DMS153 treated with DMSO at 0.1 percent for 48 hours (cell line): ENCODE measurements at regions not wholly inside any gene's neighbourhood (a gene's known extent, or its start where the extent isn't known, plus 50 kb on each side); places are given as distances from the start of the nearest gene placed in this dataset.

Experiments
- DNase-seq: peaks from one replicate; lab custom pipeline; 2025; ENCODE audit not compliant: unreplicated experiment; lab: John Stamatoyannopoulos, UW

- no peak for DNase-seq
Observed at GRCh38 chr22:27110665-27111451, 453.5 kb downstream of the MIAT start.

GRCh38 chr22:27111796-27112672 is 454.6 kb downstream of the MIAT start:
- no peak for DNase-seq

GRCh38 chr22:27113211-27113635 is 455.8 kb downstream of the MIAT start:
- DNase-seq: no peak

GRCh38 chr22:27113641-27114040 is 456.3 kb downstream of the MIAT start:
- DNase-seq: no peak

- no peak for DNase-seq
Observed at GRCh38 chr22:27114186-27114585, 456.8 kb downstream of the MIAT start.

GRCh38 chr22:27115410-27115809 is 458.0 kb downstream of the MIAT start:
- no peak for DNase-seq

GRCh38 chr22:27115816-27116256 is 458.4 kb downstream of the MIAT start:
- DNase-seq: no peak

- DNase-seq: peak; percentile 29
Observed at GRCh38 chr22:27116312-27117086, 459.1 kb downstream of the MIAT start.

DNA sequence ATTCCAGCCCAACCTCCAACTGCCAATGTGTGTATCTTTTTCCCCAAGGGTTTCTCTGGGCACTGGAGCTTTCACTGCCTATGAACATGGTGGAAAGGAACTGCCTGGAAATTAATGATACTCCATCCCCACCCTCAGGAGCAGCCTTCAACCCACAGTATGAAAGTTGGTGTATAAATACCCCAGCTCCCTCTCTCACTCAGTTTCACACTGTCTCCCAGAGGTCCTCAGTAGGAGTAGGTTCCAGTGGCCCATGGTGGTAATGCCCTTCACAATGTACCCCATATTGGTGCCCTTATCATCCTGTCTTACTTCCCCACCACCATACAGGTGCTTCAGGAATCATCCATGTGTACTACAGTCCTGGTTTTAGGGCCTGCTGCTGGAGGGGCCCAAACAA is 462.6 kb downstream of the MIAT start:
- no peak for DNase-seq

DNA sequence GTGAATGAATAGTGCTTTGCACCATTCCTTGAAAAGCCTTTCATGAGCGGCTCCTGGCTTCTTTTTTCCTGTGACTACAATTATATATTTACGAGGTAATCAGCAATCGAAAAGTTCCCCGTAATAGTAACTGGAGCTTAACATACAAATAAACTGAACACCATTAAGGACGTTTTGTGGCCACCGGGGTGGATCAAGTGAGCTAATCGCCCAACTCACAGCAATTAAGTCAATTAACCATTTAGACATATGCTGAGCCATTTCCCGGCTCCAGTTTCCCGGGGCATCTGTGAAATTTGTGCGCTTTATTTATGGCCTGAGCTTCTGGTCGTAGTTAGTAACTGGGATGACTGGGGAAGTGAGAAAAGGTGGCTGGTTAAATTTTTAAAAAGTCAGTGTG is 465.2 kb downstream of the MIAT start:
- DNase-seq: no peak

DNA sequence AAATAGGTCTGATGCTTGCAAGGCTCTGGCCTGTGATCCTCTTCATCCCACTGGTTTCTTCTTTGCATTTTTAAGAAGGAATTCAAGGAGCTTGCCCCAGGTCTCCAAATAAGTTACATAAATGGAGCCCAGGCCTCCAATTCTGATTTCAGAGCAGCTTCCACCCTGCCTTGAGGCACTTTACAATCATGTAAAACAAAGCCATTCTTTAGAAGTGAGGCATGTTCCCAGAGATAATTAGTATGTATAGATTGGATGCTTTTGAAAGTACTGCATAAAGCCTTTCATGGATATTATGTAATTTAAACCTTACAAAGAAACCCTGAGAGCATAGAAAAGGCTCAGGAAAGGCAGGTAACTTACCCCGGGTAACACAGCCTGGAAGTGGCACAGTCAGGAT is 466.5 kb downstream of the MIAT start:
- no peak for DNase-seq

GRCh38 chr22:27124351-27124966 is 467.1 kb downstream of the MIAT start:
- no peak for DNase-seq

DNA sequence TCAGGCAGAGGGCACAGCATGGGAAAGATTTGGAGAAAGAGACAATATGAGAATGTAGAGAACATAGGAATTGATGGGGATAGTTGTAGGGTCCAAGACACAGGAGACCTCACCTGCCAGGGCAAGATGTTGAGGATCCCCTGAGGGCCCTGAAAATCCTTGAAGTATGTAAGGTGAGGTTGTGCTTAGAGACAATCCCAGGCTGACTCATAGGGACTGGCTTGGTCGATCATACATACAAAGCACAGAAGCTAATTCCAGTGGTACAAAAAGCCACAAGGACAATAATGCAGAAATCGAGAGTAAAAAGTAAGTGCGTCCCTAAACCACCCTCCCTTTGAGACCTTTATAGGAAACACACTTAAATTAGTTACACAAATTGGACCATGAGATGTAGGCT is 468.2 kb downstream of the MIAT start:
- no peak for DNase-seq

DNA sequence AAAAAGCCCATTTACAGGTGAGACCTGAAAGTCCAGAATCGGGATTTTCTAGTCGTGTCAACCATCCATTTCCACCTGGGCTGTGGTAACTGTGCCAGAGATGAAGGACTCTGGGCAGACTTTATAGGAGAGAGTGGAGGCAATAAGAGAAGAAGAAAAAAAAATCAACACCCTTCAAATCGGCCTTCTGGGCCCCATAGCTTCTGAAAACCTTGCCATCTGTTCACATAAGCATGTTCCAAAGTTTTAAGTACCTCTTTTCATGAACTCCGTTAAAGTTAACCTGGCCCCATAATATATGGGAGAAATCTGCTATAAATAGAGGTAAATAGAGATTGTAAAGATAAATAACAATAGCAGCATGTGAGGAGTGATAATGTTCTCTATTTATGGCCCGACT is 470.5 kb downstream of the MIAT start:
- DNase-seq: no peak

GRCh38 chr22:27128461-27129085 is 471.2 kb downstream of the MIAT start:
- no peak for DNase-seq

DNA sequence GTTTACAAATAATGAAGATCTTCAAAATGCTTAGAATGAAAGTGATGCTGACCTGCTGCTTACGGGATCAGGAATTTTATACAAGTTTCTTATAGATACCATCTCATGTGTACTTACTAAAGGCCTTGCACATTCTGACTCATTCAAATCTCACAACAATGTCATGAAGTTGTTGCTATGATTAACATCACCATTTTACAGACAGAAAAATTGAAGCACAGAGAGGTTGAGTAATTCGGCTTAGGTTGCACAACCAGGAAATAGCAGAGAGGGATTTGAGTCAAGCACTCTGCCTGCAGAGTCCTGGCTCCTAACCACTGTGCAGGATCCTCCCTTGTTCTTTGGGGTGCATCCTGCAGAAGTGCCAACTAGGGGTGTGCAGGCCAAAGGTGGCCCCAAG is 471.9 kb downstream of the MIAT start:
- no peak for DNase-seq

- DNase-seq: no peak
Observed at GRCh38 chr22:27130906-27131305, 473.5 kb downstream of the MIAT start.

DNA sequence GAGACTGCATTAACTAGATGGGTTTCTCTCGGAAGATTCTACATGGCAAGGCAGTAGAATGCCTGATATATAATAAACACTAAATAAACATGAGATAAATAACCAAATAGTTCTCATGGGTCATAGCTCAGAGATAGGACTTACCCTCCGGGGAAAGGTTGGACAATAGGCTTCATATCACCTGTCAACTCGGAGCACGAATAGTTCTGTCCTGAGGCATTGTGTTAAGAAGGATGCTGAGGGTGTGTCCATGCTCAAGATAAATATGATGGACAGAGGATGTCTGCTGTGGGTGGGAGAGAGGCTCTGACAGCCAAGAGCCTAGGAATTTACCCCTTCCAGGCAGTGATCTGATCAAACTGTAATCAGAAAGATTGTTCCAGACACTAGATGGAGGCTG is 474.0 kb downstream of the MIAT start:
- no peak for DNase-seq

- DNase-seq: no peak
Observed at GRCh38 chr22:27132400-27132799, 475.0 kb downstream of the MIAT start.

GRCh38 chr22:27133019-27133431 is 475.6 kb downstream of the MIAT start:
- DNase-seq: no peak
